GM18511 (cell line): ENCODE measurements at regions not wholly inside any gene's neighbourhood (a gene's known extent, or its start where the extent isn't known, plus 50 kb on each side); places are given as distances from the start of the nearest gene placed in this dataset.

Experiments
- ATAC-seq: cut with Tn5 transposase; IDR thresholded peaks from one replicate; pipeline ENCODE4 v1.9.1; 2021; ENCODE audit warnings: mild to moderate bottlenecking, moderate library complexity; ENCODE audit not compliant: unreplicated experiment

- no peak for ATAC-seq
Observed at GRCh38 chr2:53275743-53276142, 491.9 kb upstream of the CHAC2 start.

- no peak for ATAC-seq
Observed at GRCh38 chr2:53268626-53269025, 499.0 kb upstream of the CHAC2 start.

GRCh38 chr2:53268086-53268485, 499.5 kb upstream of the CHAC2 start:
- ATAC-seq, result no peak

GRCh38 chr2:53265544-53266299, 501.9 kb upstream of the CHAC2 start:
- peak; percentile 62 for ATAC-seq

- no peak for ATAC-seq
Observed at GRCh38 chr2:53260568-53260967, 507.0 kb upstream of the CHAC2 start.

GRCh38 chr2:53259395-53260009, 508.1 kb upstream of the CHAC2 start:
- ATAC-seq, result no peak

GRCh38 chr2:53257287-53257686, 510.3 kb upstream of the CHAC2 start:
- no peak for ATAC-seq

- peak; percentile 47 for ATAC-seq
Observed at GRCh38 chr2:53253244-53253643, 514.4 kb upstream of the CHAC2 start.

- no peak for ATAC-seq
Observed at GRCh38 chr2:53252115-53252514, 515.5 kb upstream of the CHAC2 start.

- ATAC-seq, result no peak
Observed at GRCh38 chr2:53247956-53248735, 519.5 kb upstream of the CHAC2 start.

GRCh38 chr2:53243430-53243829, 524.2 kb upstream of the CHAC2 start:
- ATAC-seq, result no peak

- ATAC-seq, result no peak
Observed at GRCh38 chr2:53242090-53242489, 525.5 kb upstream of the CHAC2 start.

GRCh38 chr2:53235836-53236582, 531.6 kb upstream of the CHAC2 start:
- no peak for ATAC-seq

- ATAC-seq, result no peak
Observed at GRCh38 chr2:53234548-53234903, 533.1 kb upstream of the CHAC2 start.

GRCh38 chr2:53233759-53234547, 533.7 kb upstream of the CHAC2 start:
- no peak for ATAC-seq

- no peak for ATAC-seq
Observed at GRCh38 chr2:53231908-53232307, 535.7 kb upstream of the CHAC2 start.

- no peak for ATAC-seq
Observed at GRCh38 chr2:53230691-53231090, 536.9 kb upstream of the CHAC2 start.

- ATAC-seq, result no peak
Observed at GRCh38 chr2:53227535-53227934, 540.1 kb upstream of the CHAC2 start.

GRCh38 chr2:53220969-53221368, 546.6 kb upstream of the CHAC2 start:
- ATAC-seq, result no peak

GRCh38 chr2:53217250-53217649, 550.4 kb upstream of the CHAC2 start:
- ATAC-seq, result no peak
